Testis (tissue), 2 donors: ENCODE measurements at regions not wholly inside any gene's neighbourhood (a gene's known extent, or its start where the extent isn't known, plus 50 kb on each side); places are given as distances from the start of the nearest gene placed in this dataset.

Experiments
- DNase-seq: peaks from one replicate; pipeline ENCODE4 v3.0.0-alpha.2; 2019
- H3K27ac ChIP-seq, 2 donors: fragments of 200-600 bp; sonication (generic); one replicate each; pipeline ENCODE4 v1.5.1; 2019
- H3K27me3 ChIP-seq: fragments of 200-600 bp; sonication (generic); one replicate; pipeline ENCODE4 v1.5.1; 2019
- H3K36me3 ChIP-seq: fragments of 200-600 bp; sonication (generic); one replicate; pipeline ENCODE4 v1.5.1; 2017; ENCODE audit warnings: low read depth; ENCODE audit errors: missing control alignments
- H3K4me1 ChIP-seq: fragments of 200-600 bp; sonication (generic); one replicate; pipeline ENCODE4 v1.5.1; 2019
- H3K4me3 ChIP-seq, 2 donors: fragments of 200-600 bp; sonication (generic); one replicate each; pipeline ENCODE4 v1.5.1; 2017 to 2019
- H3K9me3 ChIP-seq: fragments of 200-600 bp; sonication (generic); one replicate; pipeline ENCODE4 v1.5.1; 2017
- POLR2A ChIP-seq: fragments of 450-650 bp; IDR thresholded peaks from one replicate; pipeline ENCODE4 v1.6.1; 2017; ENCODE audit warnings: antibody characterized with exemption, mild to moderate bottlenecking, moderate library complexity
- WGBS, 2 donors: methylation state at CpG; one replicate each; pipeline ENCODE4 v1.1.5; 2018; 5-methylcytosine and 5-hydroxymethylcytosine counted together
- intact Hi-C: fragments of 100-400 bp; cut with DNase I; formaldehyde crosslinking; loops from one replicate; pipeline ENCODE4 v1.15.1; 2023; ENCODE audit warnings: low total_unique reads
- TF ChIP-seq, protein P1 (sequence below), 3 experiments: fragments of 450-650 bp in 2 of 3; fragments of 200-600 bp in 1 of 3; sonication (generic) in 1 of 3; IDR thresholded peaks; one replicate each; pipeline ENCODE4 v1.5.1; 2016 to 2019; ENCODE audit warnings: antibody characterized with exemption in 3 of 3, mild to moderate bottlenecking in 2 of 3, moderate library complexity in 1 of 3

DNA sequence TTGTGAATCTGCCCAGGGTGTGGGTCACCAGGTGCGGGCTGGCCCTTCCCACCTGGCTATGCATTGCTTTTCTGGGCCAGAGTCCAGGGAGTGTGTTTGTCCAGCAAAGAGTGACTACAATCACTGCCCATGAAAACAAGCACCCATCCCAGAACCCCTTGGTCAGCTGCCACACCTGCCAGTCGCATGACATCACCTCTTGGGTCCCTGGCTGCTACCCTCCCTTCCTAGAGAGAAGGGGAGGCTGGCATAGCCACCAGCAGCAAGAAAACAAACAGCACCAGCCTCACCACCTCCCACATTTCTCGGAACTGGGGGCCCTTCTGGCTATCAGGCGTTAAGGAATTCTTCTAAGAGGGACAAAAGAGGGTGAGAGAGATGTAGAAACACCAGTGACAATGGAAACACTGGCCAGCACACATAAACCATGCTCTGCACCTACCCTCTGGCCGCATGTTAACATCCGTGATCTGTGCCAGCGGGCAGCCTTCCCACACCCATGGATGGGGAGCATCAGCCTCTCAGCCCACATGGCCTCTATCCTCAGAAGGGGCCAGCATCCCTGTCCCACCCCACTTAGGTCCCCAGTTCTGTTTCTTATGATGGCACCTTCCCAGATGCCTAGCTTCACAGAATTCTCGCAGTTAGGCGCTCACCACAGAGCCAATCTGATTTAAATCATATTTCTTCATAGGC, 109.7 kb upstream of the GLI2 start:
- Histone ChIP-seq H3K4me1 (no peaks in the 10 kb centered on the region), H3K4me3 (no peak overlapping the region), H3K36me3 (no peaks in the 10 kb centered on the region), H3K27ac (no peak overlapping the region), H3K27me3 (no peaks in the 10 kb centered on the region), H3K9me3 (no peaks in the 10 kb centered on the region)
- DNase-seq, result no peak
- WGBS, 2 donors, result 85 to 89% methylated on average over 8 to 9 of the region's 9 CpGs
- TF ChIP-seq, protein P1, sequence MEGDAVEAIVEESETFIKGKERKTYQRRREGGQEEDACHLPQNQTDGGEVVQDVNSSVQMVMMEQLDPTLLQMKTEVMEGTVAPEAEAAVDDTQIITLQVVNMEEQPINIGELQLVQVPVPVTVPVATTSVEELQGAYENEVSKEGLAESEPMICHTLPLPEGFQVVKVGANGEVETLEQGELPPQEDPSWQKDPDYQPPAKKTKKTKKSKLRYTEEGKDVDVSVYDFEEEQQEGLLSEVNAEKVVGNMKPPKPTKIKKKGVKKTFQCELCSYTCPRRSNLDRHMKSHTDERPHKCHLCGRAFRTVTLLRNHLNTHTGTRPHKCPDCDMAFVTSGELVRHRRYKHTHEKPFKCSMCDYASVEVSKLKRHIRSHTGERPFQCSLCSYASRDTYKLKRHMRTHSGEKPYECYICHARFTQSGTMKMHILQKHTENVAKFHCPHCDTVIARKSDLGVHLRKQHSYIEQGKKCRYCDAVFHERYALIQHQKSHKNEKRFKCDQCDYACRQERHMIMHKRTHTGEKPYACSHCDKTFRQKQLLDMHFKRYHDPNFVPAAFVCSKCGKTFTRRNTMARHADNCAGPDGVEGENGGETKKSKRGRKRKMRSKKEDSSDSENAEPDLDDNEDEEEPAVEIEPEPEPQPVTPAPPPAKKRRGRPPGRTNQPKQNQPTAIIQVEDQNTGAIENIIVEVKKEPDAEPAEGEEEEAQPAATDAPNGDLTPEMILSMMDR (IDR thresholded peaks at IDR 0.05), result no peak
- no peak for TF ChIP-seq POLR2A
- intact Hi-C loops, result no loop called here

DNA sequence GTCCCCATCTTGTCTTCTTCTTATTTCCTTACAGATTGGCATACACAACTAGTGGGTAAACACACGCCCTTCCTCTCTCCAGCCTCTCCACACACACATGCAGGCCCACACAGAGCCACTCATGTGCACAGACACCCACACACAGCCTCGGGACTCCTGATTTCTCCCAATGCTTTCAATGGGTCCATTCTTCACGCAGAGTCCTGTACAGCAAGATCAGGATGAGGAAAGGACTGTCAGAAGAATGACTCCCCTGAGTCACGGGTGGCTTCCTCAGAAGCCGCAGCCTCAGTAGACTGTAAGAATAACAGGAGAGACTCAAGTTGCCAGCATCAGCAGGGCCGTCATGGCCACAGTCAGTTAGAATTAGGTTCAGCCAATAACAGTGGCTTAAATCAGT, 109.1 kb upstream of the GLI2 start:
- H3K27ac ChIP-seq, result no peak overlapping the region
- no peak overlapping the region for H3K4me3 ChIP-seq
- intact Hi-C loops, result no loop called here
- H3K4me1 ChIP-seq, result no peaks in the 10 kb centered on the region
- no peak for DNase-seq
- 88 to 92% methylated on average over 6 of the region's 6 CpGs for WGBS, 2 donors
- H3K36me3 ChIP-seq, result no peaks in the 10 kb centered on the region
- no peaks in the 10 kb centered on the region for H3K27me3 ChIP-seq
- TF ChIP-seq, protein P1 (IDR thresholded peaks at IDR 0.05), result no peak
- TF ChIP-seq POLR2A, result no peak
- H3K9me3 ChIP-seq, result no peaks in the 10 kb centered on the region

DNA sequence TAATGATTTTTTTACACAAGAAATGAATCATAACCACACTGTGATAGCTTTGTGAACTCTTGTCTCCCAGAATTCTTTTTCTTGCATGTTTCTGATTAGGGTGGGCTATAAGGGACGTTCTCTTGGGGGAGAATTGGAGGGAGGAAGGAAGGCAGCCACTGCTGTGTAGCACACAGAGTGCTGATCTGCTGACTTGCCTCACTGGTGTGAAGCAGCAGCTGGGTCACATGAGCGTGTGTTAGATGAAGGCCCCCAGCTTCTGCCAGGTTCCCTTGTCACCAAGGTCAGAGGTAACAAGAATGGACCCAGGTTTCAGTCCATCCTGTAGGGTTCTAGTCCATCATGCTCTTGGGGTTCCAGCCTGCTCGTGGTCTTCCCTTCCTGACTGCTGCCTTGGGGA, 107.4 kb upstream of the GLI2 start:
- WGBS, 2 donors, result 89 to 93% methylated on average over 3 of the region's 3 CpGs
- Histone ChIP-seq H3K36me3 (no peaks in the 10 kb centered on the region), H3K4me1 (no peaks in the 10 kb centered on the region), H3K27me3 (no peaks in the 10 kb centered on the region), H3K4me3 (no peak overlapping the region), H3K27ac (no peak overlapping the region), H3K9me3 (no peaks in the 10 kb centered on the region)
- TF ChIP-seq, protein P1 (IDR thresholded peaks at IDR 0.05), result no peak
- no peak for TF ChIP-seq POLR2A
- DNase-seq, result no peak
- intact Hi-C loops, result no loop called here

DNA sequence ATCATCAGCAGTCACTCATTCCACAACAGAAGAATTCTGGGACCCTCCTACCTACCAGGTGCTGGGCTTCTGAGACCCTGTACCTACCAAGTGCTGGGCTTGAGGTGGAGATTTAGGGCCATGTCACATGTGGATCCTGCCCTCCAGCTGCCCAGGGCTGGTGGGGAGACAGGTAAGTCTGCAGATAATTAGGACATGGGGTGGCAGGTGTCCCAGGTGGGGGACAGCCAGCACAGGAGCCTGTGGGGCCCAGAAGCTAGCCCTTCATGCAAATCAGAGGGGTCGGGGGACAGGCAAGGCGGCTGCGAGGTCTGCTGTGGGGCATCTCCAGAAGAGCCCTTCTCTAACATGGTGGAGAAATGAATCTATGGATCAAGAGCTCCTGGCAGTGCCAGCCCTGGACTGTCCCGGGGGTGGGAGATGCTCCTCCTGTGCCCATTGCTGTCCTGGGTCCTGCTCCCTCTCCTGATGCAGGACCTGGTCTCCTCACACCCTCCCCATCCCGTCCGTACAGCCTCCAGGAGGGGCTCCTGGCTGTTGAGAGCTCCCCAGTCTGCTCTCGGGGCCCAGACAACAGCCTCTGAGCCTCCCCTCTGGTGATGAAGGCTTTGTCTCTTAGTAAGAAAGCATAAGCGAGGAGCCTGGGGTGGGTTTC, 106.3 kb upstream of the GLI2 start:
- 94 to 100% methylated on average over 1 to 8 of the region's 8 CpGs for WGBS, 2 donors
- Histone ChIP-seq H3K27ac (no peak overlapping the region), H3K4me3 (no peak overlapping the region), H3K9me3 (no peaks in the 10 kb centered on the region), H3K27me3 (no peaks in the 10 kb centered on the region), H3K36me3 (no peaks in the 10 kb centered on the region), H3K4me1 (no peaks in the 10 kb centered on the region)
- TF ChIP-seq, protein P1 (IDR thresholded peaks at IDR 0.05), result no peak
- no peak for TF ChIP-seq POLR2A
- intact Hi-C loops, result no loop called here
- DNase-seq, result no peak
